ENCODE measurements at regions not wholly inside any gene's neighbourhood (a gene's known extent, or its start where the extent isn't known, plus 50 kb on each side); places are given as distances from the start of the nearest gene placed in this dataset.

- DNase-seq (ENCODE audit: low read depth in 2 of 2) = no peak
Measured at GRCh38 chr10:83250396-83250795, 888.9 kb upstream of the GHITM start.

- DNase-seq (ENCODE audit: low read depth in 2 of 2) = no peak
Measured at GRCh38 chr10:83252169-83252568, 887.1 kb upstream of the GHITM start.

GRCh38 chr10:83252596-83252995 is 886.7 kb upstream of the GHITM start:
- no peak for DNase-seq (ENCODE audit: low read depth in 2 of 2)

- no peak for DNase-seq (ENCODE audit: low read depth in 2 of 2)
Measured at GRCh38 chr10:83253011-83253671, 886.2 kb upstream of the GHITM start.

GRCh38 chr10:83254698-83255097 is 884.6 kb upstream of the GHITM start:
- DNase-seq (ENCODE audit: low read depth in 2 of 2) = no peak

- DNase-seq (ENCODE audit: low read depth in 2 of 2) = no peak
Measured at GRCh38 chr10:83262434-83262833, 876.9 kb upstream of the GHITM start.

GRCh38 chr10:83272666-83273434 is 866.5 kb upstream of the GHITM start:
- DNase-seq (ENCODE audit: low read depth in 2 of 2) = no peak

- DNase-seq (ENCODE audit: low read depth in 2 of 2) = no peak
Measured at GRCh38 chr10:83274088-83274487, 865.2 kb upstream of the GHITM start.

- DNase-seq (ENCODE audit: low read depth in 2 of 2) = no peak
Measured at GRCh38 chr10:83276971-83277370, 862.3 kb upstream of the GHITM start.

- DNase-seq (ENCODE audit: low read depth in 2 of 2) = no peak
Measured at GRCh38 chr10:83283151-83283550, 856.2 kb upstream of the GHITM start.

- no peak for DNase-seq (ENCODE audit: low read depth in 2 of 2)
Measured at GRCh38 chr10:83287374-83287773, 851.9 kb upstream of the GHITM start.

- no peak for DNase-seq (ENCODE audit: low read depth in 2 of 2)
Measured at GRCh38 chr10:83289373-83289772, 849.9 kb upstream of the GHITM start.

- DNase-seq (ENCODE audit: low read depth in 2 of 2) = no peak
Measured at GRCh38 chr10:83289948-83290347, 849.4 kb upstream of the GHITM start.

- no peak for DNase-seq (ENCODE audit: low read depth in 2 of 2)
Measured at GRCh38 chr10:83301732-83302131, 837.6 kb upstream of the GHITM start.

GRCh38 chr10:83302623-83303022 is 836.7 kb upstream of the GHITM start:
- no peak for DNase-seq (ENCODE audit: low read depth in 2 of 2)

GRCh38 chr10:83310688-83311087 is 828.6 kb upstream of the GHITM start:
- no peak for DNase-seq (ENCODE audit: low read depth in 2 of 2)

- DNase-seq (ENCODE audit: low read depth in 2 of 2) = no peak
Measured at GRCh38 chr10:83312570-83312969, 826.7 kb upstream of the GHITM start.

- DNase-seq (ENCODE audit: low read depth in 2 of 2) = no peak
Measured at GRCh38 chr10:83332690-83333089, 806.6 kb upstream of the GHITM start.

- no peak for DNase-seq (ENCODE audit: low read depth in 2 of 2)
Measured at GRCh38 chr10:83333566-83333965, 805.7 kb upstream of the GHITM start.

- no peak for DNase-seq (ENCODE audit: low read depth in 2 of 2)
Measured at GRCh38 chr10:83343676-83344075, 795.6 kb upstream of the GHITM start.

GRCh38 chr10:83346266-83346910 is 792.9 kb upstream of the GHITM start:
- DNase-seq (ENCODE audit: low read depth in 2 of 2) = no peak

GRCh38 chr10:83352588-83352987 is 786.7 kb upstream of the GHITM start:
- DNase-seq (ENCODE audit: low read depth in 2 of 2) = no peak

GRCh38 chr10:83354456-83354855 is 784.9 kb upstream of the GHITM start:
- DNase-seq (ENCODE audit: low read depth in 2 of 2) = no peak
